NCI-H460 (cell line): ENCODE measurements at regions not wholly inside any gene's neighbourhood (a gene's known extent, or its start where the extent isn't known, plus 50 kb on each side); places are given as distances from the start of the nearest gene placed in this dataset.
"Not testable (repeated sequence)": the region's sequence is repeated elsewhere in the genome, so short reads cannot be mapped to it uniquely, and the experiment has no call there.

Experiments
- DNase-seq: peaks from one replicate; pipeline ENCODE4 v3.0.0-alpha.2; 2016; ENCODE audit warnings: low read depth; ENCODE audit errors: extremely low read depth

GRCh38 chr22:47370448-47371262, 608.2 kb downstream of the TBC1D22A start:
- no peak for DNase-seq

GRCh38 chr22:47369431-47370015, 607.1 kb downstream of the TBC1D22A start:
- DNase-seq: no peak

- DNase-seq: no peak
Observed at GRCh38 chr22:47369020-47369419, 606.6 kb downstream of the TBC1D22A start.

- DNase-seq: no peak
Observed at GRCh38 chr22:47367993-47368945, 605.8 kb downstream of the TBC1D22A start.

GRCh38 chr22:47367107-47367690, 604.7 kb downstream of the TBC1D22A start:
- no peak for DNase-seq

GRCh38 chr22:47366026-47366767, 603.7 kb downstream of the TBC1D22A start:
- no peak for DNase-seq

GRCh38 chr22:47361247-47361646, 598.8 kb downstream of the TBC1D22A start:
- no peak for DNase-seq

- DNase-seq: no peak
Observed at GRCh38 chr22:47357493-47357892, 595.0 kb downstream of the TBC1D22A start.

- no peak for DNase-seq
Observed at GRCh38 chr22:47357086-47357485, 594.6 kb downstream of the TBC1D22A start.

- DNase-seq: no peak
Observed at GRCh38 chr22:47356511-47357011, 594.1 kb downstream of the TBC1D22A start.

- no peak for DNase-seq
Observed at GRCh38 chr22:47355776-47356510, 593.5 kb downstream of the TBC1D22A start.

- no peak for DNase-seq
Observed at GRCh38 chr22:47355388-47355725, 592.9 kb downstream of the TBC1D22A start.

- DNase-seq: no peak
Observed at GRCh38 chr22:47354668-47355387, 592.4 kb downstream of the TBC1D22A start.

GRCh38 chr22:47352920-47353700, 590.7 kb downstream of the TBC1D22A start:
- no peak for DNase-seq

GRCh38 chr22:47351836-47352579, 589.6 kb downstream of the TBC1D22A start:
- DNase-seq: no peak

GRCh38 chr22:47346287-47346686, 583.8 kb downstream of the TBC1D22A start:
- not testable (repeated sequence) for DNase-seq

GRCh38 chr22:47345025-47345424, 582.6 kb downstream of the TBC1D22A start:
- no peak for DNase-seq
